HG02642 (cell line): ENCODE measurements at regions not wholly inside any gene's neighbourhood (a gene's known extent, or its start where the extent isn't known, plus 50 kb on each side); places are given as distances from the start of the nearest gene placed in this dataset.
"Not testable (repeated sequence)": the region's sequence is repeated elsewhere in the genome, so short reads cannot be mapped to it uniquely, and the experiment has no call there.

ENCODE experiments used
- ATAC-seq: cut with Tn5 transposase; IDR thresholded peaks from one replicate; pipeline ENCODE4 v1.9.1; 2021; ENCODE audit warnings: mild to moderate bottlenecking; ENCODE audit not compliant: unreplicated experiment, poor library complexity

DNA sequence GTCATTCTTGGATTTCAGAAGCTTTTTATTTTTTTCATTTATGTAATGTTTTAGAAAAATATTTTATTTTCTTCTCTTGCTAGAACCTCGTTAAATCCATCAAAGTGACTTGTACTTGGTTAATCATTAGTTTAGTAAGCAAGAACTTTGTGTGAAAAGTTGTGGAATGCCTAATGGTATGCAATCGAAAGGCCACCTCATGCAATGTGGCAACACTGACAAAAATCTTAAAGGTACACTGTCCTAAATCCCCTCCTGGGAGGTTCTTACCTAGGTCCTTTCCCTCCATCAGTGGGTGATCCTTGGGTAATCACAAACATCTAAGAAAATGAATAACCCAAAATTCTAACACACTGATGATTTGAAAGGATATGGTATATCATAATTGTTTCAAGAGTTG, 304.2 kb downstream of the DNAH5 start:
- no peak for ATAC-seq

DNA sequence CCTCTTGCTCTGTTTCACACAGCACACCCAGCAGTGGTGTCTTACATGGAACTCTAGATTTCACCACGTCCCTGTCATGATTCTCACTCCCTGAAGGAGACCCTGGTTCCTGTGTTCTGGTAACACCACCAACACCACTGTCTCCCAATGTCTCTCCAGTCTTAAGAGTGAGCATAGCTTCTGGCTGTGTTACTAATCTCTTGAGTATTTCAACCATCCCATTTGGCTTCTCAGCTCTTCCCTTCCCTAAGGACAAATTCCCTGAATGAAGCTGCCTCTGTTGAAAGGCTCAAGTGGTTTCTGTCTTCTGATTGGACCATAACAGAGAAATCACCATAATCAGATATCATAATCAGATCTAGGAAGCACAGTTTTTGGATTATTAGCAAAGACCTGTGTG, 311.8 kb downstream of the DNAH5 start:
- no peak for ATAC-seq

GRCh38 chr5:13629218-13629617, 315.3 kb downstream of the DNAH5 start:
- no peak for ATAC-seq

GRCh38 chr5:13627673-13628454, 316.6 kb downstream of the DNAH5 start:
- ATAC-seq = no peak

GRCh38 chr5:13625616-13626198, 318.8 kb downstream of the DNAH5 start:
- ATAC-seq = no peak

- no peak for ATAC-seq
These were observed 320.0 kb downstream of the DNAH5 start for GRCh38 chr5:13624283-13625074.

DNA sequence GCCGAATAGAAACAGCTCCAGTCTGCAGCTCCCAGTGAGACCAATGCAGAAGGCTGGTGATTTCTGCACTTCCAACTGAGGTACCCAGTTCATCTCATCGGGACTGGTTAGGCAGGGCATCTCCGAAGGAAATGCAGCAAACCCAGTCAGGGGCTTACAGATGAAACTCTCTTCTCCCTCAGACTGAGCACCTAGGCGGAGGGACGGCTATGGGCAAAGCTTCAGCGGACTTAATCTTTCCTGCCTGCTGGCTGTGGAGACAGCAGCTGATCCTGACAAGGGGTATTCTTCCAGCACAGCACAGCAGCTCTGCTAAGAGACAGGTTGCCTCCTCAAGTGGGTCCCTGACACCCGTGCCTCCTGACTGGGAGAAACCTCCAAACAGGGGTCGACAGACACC, 330.9 kb downstream of the DNAH5 start:
- ATAC-seq = no peak

DNA sequence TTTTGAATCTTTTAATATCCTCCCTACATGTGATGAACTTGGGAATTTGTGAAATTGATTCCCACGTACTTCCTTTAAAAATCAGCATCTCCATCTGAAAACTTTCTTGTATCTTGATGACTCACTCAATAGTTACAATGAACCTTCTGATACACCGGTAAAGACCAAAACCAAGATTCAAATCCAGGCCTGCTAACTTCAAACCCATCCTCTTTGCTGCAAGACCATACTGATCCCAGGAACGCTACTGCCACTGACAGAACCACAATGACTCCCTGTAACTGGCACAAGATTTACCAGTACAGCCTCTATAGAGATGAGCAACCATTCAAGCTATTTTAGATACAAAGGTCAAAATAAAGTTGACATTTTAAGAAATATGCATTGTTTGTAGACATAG, 332.9 kb downstream of the DNAH5 start:
- ATAC-seq = no peak

DNA sequence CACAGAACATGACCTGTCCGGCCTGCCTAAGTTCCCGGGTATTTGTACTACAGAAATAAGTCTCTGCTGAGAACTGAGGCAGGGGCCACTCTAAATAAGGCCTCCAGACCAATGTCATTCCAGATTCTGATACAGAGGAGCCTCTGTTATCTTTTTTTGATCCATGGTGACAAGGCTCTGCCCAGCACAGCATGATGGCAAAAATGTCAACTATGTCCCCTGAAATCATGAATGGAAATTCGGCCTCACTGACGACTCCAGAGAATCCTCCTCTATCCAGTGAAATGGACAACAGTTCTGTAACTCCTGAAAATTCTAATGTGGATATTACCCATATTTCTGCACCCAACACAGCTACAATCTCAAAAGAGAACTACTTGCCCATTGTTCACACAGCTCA, 335.0 kb downstream of the DNAH5 start:
- no peak for ATAC-seq

DNA sequence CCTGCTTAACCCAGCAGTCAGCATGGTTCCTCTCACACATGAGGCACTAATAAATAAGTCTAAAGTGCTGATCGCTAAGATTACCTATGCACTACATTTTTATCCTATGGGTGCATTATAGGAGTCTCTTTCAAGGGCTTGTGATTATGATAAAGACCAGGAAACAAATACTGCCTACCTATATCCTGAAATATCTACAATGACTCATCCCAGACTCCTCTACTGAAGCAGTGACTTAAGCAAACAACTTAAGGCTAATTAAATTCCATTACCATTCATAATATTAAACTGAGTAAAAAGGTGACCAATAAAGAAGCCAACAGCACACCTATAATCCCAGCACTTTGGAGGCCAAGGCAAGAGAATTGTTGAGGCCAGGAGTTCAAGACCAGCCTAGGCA, 338.4 kb downstream of the DNAH5 start:
- ATAC-seq = no peak

DNA sequence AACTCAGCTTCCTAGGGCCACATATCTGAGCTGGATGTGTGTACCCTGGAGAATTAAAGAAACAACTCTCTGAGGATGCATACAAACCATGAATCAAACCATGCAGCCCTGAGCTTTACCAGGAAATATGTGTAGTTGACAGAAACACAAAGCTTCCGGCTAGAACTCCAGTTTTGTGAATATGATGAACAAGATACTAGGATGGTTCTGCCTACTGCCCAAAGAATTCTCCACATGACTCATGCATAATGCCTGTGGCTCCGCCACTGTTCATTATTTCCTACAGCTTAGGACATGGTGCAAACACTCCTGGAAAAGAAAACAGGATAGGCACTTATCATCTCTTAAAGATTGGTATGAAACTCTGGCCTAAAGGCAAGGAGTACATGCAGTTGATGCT, 343.4 kb downstream of the DNAH5 start:
- ATAC-seq = no peak

DNA sequence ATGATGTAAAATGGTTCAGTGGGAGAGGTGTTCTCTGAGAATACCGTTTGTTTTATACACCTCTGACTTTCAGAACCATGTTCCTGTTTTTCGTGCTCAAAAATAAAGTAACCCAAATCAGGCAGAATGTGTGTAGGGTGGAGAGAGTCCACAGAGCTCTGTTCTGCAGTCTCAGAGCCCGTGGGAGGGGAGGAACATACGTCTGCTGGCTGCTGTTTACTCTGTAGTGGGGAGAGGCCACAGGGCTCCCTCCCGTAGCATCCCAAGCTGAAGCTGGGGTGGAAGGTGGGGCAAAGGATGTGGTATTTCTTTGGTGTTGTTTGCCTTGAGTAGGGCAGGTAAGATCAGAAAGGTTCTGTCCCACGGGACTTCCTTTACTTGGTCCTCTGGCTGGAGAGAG, 348.5 kb downstream of the DNAH5 start:
- no peak for ATAC-seq

- no peak for ATAC-seq
These were observed 352.9 kb downstream of the DNAH5 start for GRCh38 chr5:13591621-13592020.

- ATAC-seq = no peak
These were observed 359.2 kb downstream of the DNAH5 start for GRCh38 chr5:13585324-13585723.

- no peak for ATAC-seq
These were observed 362.6 kb downstream of the DNAH5 start for GRCh38 chr5:13581914-13582313.

GRCh38 chr5:13581132-13581531, 363.4 kb downstream of the DNAH5 start:
- ATAC-seq = no peak

DNA sequence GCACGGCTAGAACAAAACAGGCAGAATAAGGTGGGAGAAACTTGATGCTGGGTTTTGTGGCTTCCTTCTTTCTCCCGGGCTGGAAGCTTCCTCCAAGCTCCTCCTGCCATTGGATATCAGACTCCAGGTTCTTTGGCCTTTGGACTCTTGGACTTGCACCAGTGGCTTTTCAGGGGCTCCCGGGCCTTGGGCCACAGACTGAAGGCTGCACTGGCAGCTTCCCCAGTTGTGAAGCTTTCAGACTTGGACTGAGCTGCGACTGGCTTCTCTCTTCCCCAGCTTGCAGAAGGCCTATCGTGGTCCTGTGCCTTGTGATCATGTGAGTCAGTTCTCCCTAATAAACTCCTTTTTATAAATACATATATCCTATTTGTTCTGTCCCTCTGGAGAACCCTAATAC, 364.4 kb downstream of the DNAH5 start:
- no peak for ATAC-seq

DNA sequence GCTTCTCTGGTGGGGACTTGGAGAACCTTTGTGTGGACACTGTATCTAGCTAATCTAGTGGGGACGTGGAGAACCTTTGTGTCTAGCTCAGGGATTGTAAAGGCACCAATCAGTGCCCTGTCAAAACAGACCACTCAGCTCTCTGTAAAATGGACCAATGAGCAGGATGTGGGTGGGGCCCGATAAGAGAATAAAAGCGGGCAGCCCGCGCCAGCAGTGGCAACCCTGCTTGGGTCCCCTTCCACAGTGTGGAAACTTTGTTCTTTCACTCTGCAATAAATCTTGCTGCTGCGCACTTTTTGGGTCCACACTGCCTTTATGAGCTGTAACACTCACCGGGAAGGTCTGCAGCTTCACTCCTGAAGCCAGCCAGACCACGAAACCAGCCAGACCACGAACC, 365.4 kb downstream of the DNAH5 start:
- ATAC-seq = not testable (repeated sequence)

DNA sequence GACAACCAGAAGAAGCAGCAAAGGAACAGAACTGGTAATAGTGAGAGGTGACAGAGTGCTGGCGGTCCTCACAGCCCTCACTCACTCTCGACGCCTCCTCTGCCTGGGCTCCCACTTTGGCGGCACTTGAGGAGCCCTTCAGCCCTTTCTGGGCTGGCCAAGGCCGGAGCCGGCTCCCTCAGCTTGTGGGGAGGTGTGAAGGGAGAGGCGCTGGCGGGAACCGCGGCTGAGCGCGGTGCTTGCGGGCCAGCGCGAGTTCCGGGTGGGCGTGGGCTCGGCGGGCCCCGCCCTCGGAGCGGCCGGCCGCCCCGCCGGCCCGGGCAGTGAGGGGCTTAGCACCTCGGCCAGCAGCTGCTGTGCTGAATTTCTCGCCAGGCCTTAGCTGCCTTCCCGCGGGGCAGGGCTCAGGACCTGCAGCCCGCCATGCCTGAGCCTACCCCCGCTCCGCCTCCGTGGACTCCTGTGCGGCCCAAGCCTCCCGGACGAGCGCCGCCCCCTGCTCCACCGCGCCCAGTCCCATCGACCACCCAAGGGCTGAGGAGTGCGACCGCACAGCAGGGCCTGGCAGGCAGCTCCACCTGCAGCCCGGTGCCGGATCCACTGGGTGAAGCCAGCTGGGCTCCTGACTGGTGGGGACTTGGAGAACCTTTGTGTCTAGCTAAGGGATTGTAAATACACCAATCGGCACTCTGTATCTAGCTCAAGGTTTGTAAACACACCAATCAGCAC, 366.0 kb downstream of the DNAH5 start:
- not testable (repeated sequence) for ATAC-seq

DNA sequence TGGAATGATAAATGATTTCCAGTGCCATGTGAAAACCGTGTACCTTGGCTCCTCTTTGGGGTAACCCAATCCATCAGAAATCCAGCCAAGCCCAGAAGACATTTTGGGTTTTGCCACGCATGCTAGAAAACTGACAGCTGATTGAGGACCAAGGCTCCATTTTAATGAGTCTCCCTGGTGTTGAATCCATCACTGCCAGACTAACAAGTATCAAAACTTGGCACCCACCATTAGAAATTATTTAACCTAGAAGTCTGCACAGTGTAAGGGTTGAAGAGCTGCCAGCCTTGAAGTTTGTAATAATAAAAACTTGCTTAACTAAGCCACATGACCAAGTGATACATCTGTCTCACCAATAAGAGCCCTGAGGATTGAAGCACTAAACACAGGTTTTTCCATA, 369.9 kb downstream of the DNAH5 start:
- no peak for ATAC-seq

GRCh38 chr5:13572163-13572562, 372.3 kb downstream of the DNAH5 start:
- ATAC-seq = no peak
